NCI-H2029 treated with DMSO at 0.1 percent for 48 hours (cell line): ENCODE measurements at regions not wholly inside any gene's neighbourhood (a gene's known extent, or its start where the extent isn't known, plus 50 kb on each side); places are given as distances from the start of the nearest gene placed in this dataset.
A peak's percentile ranks its signal among the peaks of the same experiment; 100 is the strongest.

Experiments
- DNase-seq: peaks from one replicate; lab custom pipeline; 2025; lab: John Stamatoyannopoulos, UW

- no peak for DNase-seq
Measured at GRCh38 chr3:116767726-116768125, 58.1 kb downstream of the TUSC7 start.

DNA sequence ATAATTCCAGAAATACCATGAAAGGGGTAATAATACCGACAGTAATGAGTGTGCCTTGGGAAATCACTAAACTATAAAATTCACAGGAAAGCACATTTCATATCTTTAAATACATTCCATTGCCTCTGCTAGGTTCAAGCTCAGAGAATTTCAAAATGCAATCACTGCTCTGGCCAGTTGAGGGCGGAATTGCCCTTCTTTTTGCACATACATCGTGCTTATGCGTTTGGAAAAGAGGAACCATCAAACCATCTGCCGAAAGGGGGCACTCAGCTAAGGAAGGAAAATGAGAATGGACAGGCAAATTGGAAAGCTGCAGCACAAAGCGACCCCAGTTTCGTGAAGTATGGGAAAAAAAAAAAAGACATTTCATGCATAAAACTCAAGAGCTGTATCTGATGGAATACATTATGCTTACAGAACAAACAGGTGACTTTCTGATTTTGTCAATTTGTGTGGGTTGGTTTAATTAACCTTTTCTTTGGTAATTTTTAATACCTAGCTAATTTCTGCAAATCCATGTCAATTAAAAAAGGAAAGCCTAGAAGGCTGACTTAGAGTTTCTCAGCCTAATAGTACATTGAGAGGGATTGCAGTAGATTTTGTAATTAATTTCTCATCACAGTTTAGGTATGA lies 61.4 kb downstream of the TUSC7 start:
- DNase-seq, result peak; percentile 24

GRCh38 chr3:116776880-116777785 lies 67.6 kb downstream of the TUSC7 start:
- DNase-seq, result no peak

GRCh38 chr3:116785226-116785625 lies 75.6 kb downstream of the TUSC7 start:
- no peak for DNase-seq

- DNase-seq, result no peak
Measured at GRCh38 chr3:116802651-116803050, 93.1 kb downstream of the TUSC7 start.

GRCh38 chr3:116806351-116806750 lies 96.8 kb downstream of the TUSC7 start:
- no peak for DNase-seq

- no peak for DNase-seq
Measured at GRCh38 chr3:116808725-116809124, 99.1 kb downstream of the TUSC7 start.

GRCh38 chr3:116809208-116809607 lies 99.6 kb downstream of the TUSC7 start:
- DNase-seq, result no peak

DNA sequence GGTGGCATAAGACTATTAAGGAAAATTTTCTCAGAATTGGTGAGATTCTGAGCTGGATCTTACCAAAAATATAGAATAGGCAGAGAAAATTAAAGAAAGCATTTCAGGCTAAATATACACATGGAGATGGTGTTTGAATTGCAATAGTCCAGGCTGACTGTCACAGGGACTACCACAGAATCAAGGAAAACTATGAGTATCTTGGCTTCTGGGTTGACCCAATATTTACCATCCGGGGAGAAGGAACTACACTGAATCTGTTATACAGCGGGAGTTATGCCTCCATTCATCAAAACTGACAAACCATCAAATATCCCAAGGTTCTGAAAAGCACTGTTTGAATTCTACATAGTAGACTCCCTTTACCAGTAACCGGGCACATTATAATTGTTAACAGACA lies 102.2 kb downstream of the TUSC7 start:
- no peak for DNase-seq

GRCh38 chr3:116812949-116813348 lies 103.4 kb downstream of the TUSC7 start:
- DNase-seq, result no peak

DNA sequence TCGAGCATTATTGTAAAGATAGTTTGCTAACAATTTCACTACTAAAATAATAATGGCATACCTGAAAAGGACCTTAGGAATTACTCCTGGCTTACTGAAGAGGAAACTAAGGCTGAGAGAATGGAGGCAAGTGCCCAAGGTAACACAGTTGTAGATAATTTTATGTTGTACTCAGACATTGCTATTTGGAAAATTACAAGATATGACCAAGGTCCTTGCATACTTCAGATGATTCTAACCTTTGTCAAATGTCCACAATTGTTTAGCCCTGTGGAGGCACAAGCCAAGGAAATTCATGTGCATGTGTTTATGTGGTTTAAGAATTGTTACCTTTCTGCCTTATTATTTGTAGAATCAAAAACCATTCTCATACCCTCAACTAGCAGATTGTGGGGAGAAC lies 105.7 kb downstream of the TUSC7 start:
- DNase-seq, result no peak

DNA sequence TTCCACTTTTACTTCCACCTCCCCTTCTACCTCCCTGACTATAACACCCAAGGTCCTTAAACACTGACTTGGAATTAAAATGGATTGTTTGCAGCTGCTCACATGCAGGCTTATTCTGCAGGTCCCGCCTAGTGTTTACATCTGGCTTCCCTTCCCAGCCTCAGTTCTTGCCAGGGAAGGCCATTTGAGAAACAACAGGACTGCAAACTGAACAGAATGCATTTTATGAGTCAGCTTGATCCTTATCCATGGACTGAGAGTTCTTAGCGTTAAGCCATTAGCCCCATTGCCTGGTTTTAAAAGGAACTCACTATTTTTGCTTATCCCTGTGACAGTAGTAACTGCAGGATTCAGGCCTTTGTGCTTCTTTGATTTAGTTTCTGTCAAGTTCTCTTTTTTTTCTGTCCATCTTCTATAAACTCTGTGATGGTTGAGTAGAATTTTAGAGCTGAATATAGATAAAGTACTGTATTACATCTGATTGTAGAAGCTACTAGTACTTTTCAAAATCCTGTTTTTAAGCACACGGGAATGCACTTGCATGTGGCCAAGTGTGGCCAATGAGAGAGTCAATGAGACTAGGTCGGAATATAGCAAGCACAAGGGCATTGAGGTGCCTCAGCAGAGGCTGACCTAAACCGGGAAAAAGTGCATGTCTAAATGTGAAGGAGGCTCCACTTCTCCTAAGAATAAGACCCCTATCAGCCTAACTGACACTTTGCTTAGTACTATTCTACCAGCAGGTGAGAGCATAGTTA lies 106.4 kb downstream of the TUSC7 start:
- no peak for DNase-seq

- DNase-seq, result no peak
Measured at GRCh38 chr3:116821371-116821770, 111.8 kb downstream of the TUSC7 start.

- DNase-seq, result no peak
Measured at GRCh38 chr3:116824208-116824607, 114.6 kb downstream of the TUSC7 start.

DNA sequence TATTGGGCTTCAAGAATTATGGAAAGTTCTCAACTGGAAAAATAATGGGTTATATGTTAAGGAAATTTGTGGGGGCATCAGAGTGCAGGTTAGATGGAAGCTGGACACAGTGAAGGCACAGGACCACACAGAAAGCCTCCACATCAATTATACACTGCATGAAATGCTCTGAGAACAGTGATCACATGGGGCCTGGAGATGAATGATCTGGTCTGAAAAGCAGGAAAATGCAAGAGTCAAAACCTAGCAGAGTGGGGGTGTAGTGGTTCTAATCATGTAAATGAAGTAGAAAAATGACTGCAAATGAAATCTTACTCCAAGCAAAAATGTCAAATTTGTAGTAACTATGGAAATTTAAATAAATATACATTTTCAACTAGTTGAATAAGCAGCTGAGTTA lies 123.6 kb downstream of the TUSC7 start:
- DNase-seq, result no peak

DNA sequence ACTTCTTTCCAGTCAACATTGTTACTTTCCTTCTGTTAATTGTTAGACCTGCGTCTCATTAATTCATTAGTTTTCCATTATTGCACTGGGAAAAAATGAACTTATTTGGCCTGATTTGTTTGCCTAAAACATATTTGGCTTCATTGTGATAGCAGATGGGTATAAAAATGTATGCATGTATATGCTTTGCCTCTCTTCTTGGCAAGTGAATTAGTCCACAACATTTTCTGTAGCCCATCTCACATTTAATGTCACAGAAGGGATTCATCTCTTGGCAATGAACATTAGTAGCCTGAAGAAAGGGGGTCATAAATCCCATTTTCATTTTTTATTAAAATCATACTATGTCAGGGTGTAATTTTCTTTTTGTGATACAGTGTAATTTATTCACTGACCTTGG lies 125.2 kb downstream of the TUSC7 start:
- no peak for DNase-seq

GRCh38 chr3:116835658-116836057 lies 126.1 kb downstream of the TUSC7 start:
- no peak for DNase-seq

- DNase-seq, result no peak
Measured at GRCh38 chr3:116836286-116836685, 126.7 kb downstream of the TUSC7 start.

DNA sequence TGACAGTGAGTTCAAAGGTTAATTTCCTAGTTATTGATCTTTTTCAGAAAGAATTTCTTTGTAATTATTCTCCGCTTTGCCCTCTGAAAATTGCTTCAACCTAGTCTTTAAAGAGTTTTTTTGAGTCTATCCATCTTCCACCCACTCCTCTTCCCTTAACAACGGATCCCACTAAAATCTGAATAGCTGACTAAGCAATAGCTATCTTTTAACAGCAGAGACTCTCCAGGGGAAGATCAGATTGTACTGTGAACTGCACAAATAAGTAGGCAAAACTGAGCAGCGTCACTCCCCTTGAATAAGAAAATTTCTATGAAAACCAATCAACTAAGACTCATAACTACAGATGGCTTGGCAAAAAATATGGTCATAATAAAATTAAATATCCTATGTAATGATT lies 127.9 kb downstream of the TUSC7 start:
- DNase-seq, result no peak

- no peak for DNase-seq
Measured at GRCh38 chr3:116841003-116841735, 131.6 kb downstream of the TUSC7 start.

DNA sequence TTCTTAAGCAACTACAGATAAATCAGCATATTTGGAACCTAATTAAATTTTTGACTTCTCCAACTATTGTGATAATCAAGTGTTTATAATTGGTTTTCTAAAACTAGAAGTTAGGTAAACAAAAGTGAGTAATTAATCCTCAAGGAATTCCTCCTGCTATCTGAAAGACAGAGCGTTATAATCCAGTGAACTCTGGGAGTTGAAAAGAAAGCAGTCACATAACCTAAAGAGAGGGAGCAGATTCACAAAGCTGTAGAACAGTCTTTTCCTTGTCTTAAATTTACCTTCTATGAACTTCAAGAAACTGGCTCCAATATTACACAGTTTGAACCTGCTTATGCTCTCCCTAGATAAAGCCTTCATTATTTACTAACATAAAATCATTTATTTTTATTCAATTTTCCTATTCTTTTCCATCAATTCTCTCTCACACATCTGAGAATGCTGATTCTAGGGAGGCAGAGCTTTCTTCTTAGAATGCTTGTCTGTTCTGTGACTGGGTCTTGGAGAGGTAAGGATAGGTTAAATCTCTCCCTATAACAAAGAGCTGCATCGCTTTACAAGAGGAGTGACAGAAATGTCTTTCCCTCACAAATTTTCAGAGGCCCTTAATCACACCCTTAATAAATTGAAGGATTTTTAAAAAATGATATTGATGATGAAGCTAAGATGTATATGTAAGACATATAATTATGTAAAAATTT lies 132.8 kb downstream of the TUSC7 start:
- DNase-seq, result no peak
